H1 (cell line): ENCODE measurements at regions not wholly inside any gene's neighbourhood (a gene's known extent, or its start where the extent isn't known, plus 50 kb on each side); places are given as distances from the start of the nearest gene placed in this dataset.

Experiments
- CTCF ChIA-PET: fragments of 300-600 bp; sonication (Branson Sonifier 250); formaldehyde crosslinking; loops from one replicate; lab custom pipeline; 2021; ENCODE audit not compliant: partially characterized antibody; lab: Charles Lee
- POLR2A ChIA-PET: fragments of 300-600 bp; sonication (Branson Sonifier 250); formaldehyde crosslinking; loops from one replicate; lab custom pipeline; 2021; ENCODE audit warnings: inconsistent platforms; ENCODE audit not compliant: partially characterized antibody; lab: Charles Lee
- DNase-seq, 2 experiments: peaks; one replicate each; pipeline versions ENCODE4 v3.0.0 to v3.0.0-alpha.2; 2010 to 2022; ENCODE audit warnings: low spot score in 2 of 2, low read depth in 1 of 2, mixed read lengths in 1 of 2
- FAIRE-seq: peaks from 2 replicates; lab custom pipeline; 2011; peaks lifted over from hg19 to GRCh38; lab: Jason Lieb, UNC
- H2AFZ ChIP-seq: 2 replicates; pipeline ENCODE4 v1.8.1; 2012; ENCODE audit warnings: low read length, inconsistent platforms
- H2AK5ac ChIP-seq: 2 replicates; pipeline ENCODE4 v1.6.1; 2013; ENCODE audit warnings: low read depth, low read length
- H2BK120ac ChIP-seq: replicated peaks from 2 replicates; pipeline ENCODE3; 2013; ENCODE audit warnings: low read depth, low read length, inconsistent platforms
- H2BK12ac ChIP-seq: 2 replicates; pipeline ENCODE4 v1.6.1; 2013; ENCODE audit warnings: low read depth, low read length
- H2BK15ac ChIP-seq: 2 replicates; pipeline ENCODE4 v1.6.1; 2013; ENCODE audit warnings: low read length
- H2BK20ac ChIP-seq: 2 replicates; pipeline ENCODE4 v1.6.1; 2013; ENCODE audit warnings: low read length
- H2BK5ac ChIP-seq: 2 replicates; pipeline ENCODE4 v1.6.1; 2013; ENCODE audit warnings: low read depth, low read length
- H3K14ac ChIP-seq: 2 replicates; pipeline ENCODE4 v1.6.1; 2013; ENCODE audit warnings: inconsistent platforms; ENCODE audit not compliant: insufficient read length
- H3K18ac ChIP-seq: 2 replicates; pipeline ENCODE4 v1.6.1; 2013; ENCODE audit warnings: low read length; ENCODE audit errors: extremely low read depth
- H3K23ac ChIP-seq: 2 replicates; pipeline ENCODE4 v1.6.1; 2013; ENCODE audit warnings: inconsistent platforms; ENCODE audit not compliant: insufficient read length
- H3K23me2 ChIP-seq: 2 replicates; pipeline ENCODE4 v1.6.1; 2013; ENCODE audit warnings: low read depth, low read length
- H3K27ac ChIP-seq: 2 replicates; pipeline ENCODE4 v1.6.1; 2011; ENCODE audit warnings: low read depth, low read length, inconsistent platforms
- H3K27me3 ChIP-seq, 4 experiments: replicated peaks in 1 of 4; 1 replicate in 1 of 4; 2 replicates in 3 of 4; pipeline versions ENCODE4 v1.6.1 to v1.8.1; 2011 to 2013; ENCODE audit warnings: low read length in 3 of 4, mild to moderate bottlenecking in 3 of 4, inconsistent platforms in 2 of 4, mixed read lengths in 2 of 4, moderate library complexity in 1 of 4; ENCODE audit not compliant: control insufficient read depth in 3 of 4, insufficient read depth in 3 of 4; ENCODE audit errors: extremely low read depth in 1 of 4
- H3K36me3 ChIP-seq, 4 experiments: 2 replicates each; pipeline versions ENCODE4 v1.6.1 to v1.8.1; 2011 to 2013; ENCODE audit warnings: mild to moderate bottlenecking in 4 of 4, low read length in 3 of 4, moderate library complexity in 2 of 4, control low read depth in 1 of 4, inconsistent platforms in 1 of 4; ENCODE audit not compliant: insufficient read depth in 4 of 4, control insufficient read depth in 2 of 4
- H3K4ac ChIP-seq: replicated peaks from 2 replicates; pipeline ENCODE3; 2013; ENCODE audit warnings: low read length, low read depth, mixed read lengths, inconsistent platforms; ENCODE audit not compliant: insufficient read length
- H3K4me1 ChIP-seq, 4 experiments: replicated peaks in 1 of 4; 1 replicate in 1 of 4; 2 replicates in 3 of 4; pipeline versions ENCODE4 v1.6.1 to v1.8.1; 2011 to 2013; ENCODE audit warnings: low read length in 3 of 4, inconsistent platforms in 2 of 4, mixed read lengths in 1 of 4; ENCODE audit not compliant: insufficient read depth in 4 of 4, control insufficient read depth in 3 of 4
- H3K4me2 ChIP-seq, 2 experiments: 2 replicates each; pipeline versions ENCODE4 v1.6.1 to v1.8.1; 2011 to 2013; ENCODE audit warnings: low read depth in 2 of 2, low read length in 2 of 2, control low read depth in 1 of 2, inconsistent platforms in 1 of 2, mild to moderate bottlenecking in 1 of 2; ENCODE audit not compliant: insufficient read depth in 1 of 2
- H3K4me3 ChIP-seq, 4 experiments: fragments of 200-600, 300-600 bp in 1 of 4; sonication (generic), shearing (Covaris generic), sonication (Bioruptor Twin) in 1 of 4; 2 replicates each; pipeline versions ENCODE4 v1.5.1 to v1.8.1; 2011 to 2016; ENCODE audit warnings: low read length in 4 of 4, low read depth in 3 of 4, control low read depth in 2 of 4, inconsistent platforms in 2 of 4, mild to moderate bottlenecking in 2 of 4, mixed read lengths in 1 of 4, moderate library complexity in 1 of 4; ENCODE audit not compliant: insufficient read depth in 2 of 4; ENCODE audit errors: extremely low read depth in 1 of 4
- H3K56ac ChIP-seq: replicated peaks from 2 replicates; pipeline ENCODE3; 2013; ENCODE audit warnings: low read depth, mild to moderate bottlenecking, mixed read lengths, low read length, inconsistent platforms; ENCODE audit not compliant: insufficient read length
- H3K79me1 ChIP-seq: 2 replicates; pipeline ENCODE4 v1.6.1; 2013; ENCODE audit warnings: low read depth, low read length, control low read depth
- H3K79me2 ChIP-seq, 2 experiments: 2 replicates each; pipeline versions ENCODE4 v1.6.1 to v1.8.1; 2012 to 2013; ENCODE audit warnings: low read length in 2 of 2, mild to moderate bottlenecking in 2 of 2, inconsistent platforms in 1 of 2; ENCODE audit not compliant: insufficient read depth in 2 of 2, control insufficient read depth in 1 of 2
- H3K9ac ChIP-seq, 4 experiments: replicated peaks in 1 of 4; 1 replicate in 1 of 4; 2 replicates in 3 of 4; pipeline versions ENCODE4 v1.6.1 to v1.8.1; 2011 to 2013; ENCODE audit warnings: low read depth in 3 of 4, low read length in 3 of 4, control low read depth in 2 of 4, mild to moderate bottlenecking in 2 of 4, moderate library complexity in 2 of 4, inconsistent platforms in 1 of 4; ENCODE audit errors: extremely low read depth in 1 of 4
- H3K9me3 ChIP-seq, 2 experiments: 2 replicates each; pipeline versions ENCODE4 v1.6.1 to v1.8.1; 2012 to 2013; ENCODE audit warnings: mild to moderate bottlenecking in 2 of 2, moderate library complexity in 2 of 2, control low read depth in 1 of 2, inconsistent platforms in 1 of 2, low read depth in 1 of 2, low read length in 1 of 2, mixed read lengths in 1 of 2; ENCODE audit not compliant: insufficient read depth in 2 of 2
- H4K20me1 ChIP-seq, 2 experiments: replicated peaks in 1 of 2; 2 replicates each; pipeline versions ENCODE3 to v1.8.1; 2011 to 2013; ENCODE audit warnings: inconsistent platforms in 2 of 2, low read length in 2 of 2, mild to moderate bottlenecking in 1 of 2; ENCODE audit not compliant: insufficient read depth in 2 of 2, control insufficient read depth in 1 of 2
- H4K5ac ChIP-seq: 2 replicates; pipeline ENCODE4 v1.6.1; 2013; ENCODE audit warnings: low read length, low read depth, mixed read lengths, inconsistent platforms; ENCODE audit not compliant: insufficient read length
- H4K8ac ChIP-seq: 2 replicates; pipeline ENCODE4 v1.8.0; 2013; ENCODE audit warnings: mild to moderate bottlenecking, moderate library complexity, low read length, inconsistent platforms; ENCODE audit not compliant: insufficient read depth; ENCODE audit errors: extremely low read depth
- H4K91ac ChIP-seq: replicated peaks from 2 replicates; pipeline ENCODE3; 2013; ENCODE audit warnings: low read length, mixed read lengths, inconsistent platforms; ENCODE audit not compliant: insufficient read length
- EGR1 ChIP-seq: IDR thresholded peaks from 2 replicates; pipeline ENCODE4 v1.6.1; 2011; ENCODE audit warnings: low read depth, low read length, borderline replicate concordance
- HDAC2 ChIP-seq, 2 experiments: fragments of 300-600 bp in 1 of 2; sonication (generic) in 1 of 2; IDR thresholded peaks; 2 replicates each; pipeline ENCODE4 v1.6.1; 2011 to 2012; ENCODE audit warnings: low read depth in 2 of 2, low read length in 2 of 2, mild to moderate bottlenecking in 2 of 2, moderate library complexity in 2 of 2, borderline replicate concordance in 1 of 2, inconsistent platforms in 1 of 2
- SIN3A ChIP-seq, 2 experiments: IDR thresholded peaks in 1 of 2; conservative IDR thresholded peaks in 1 of 2; 2 replicates each; pipeline ENCODE4 v1.6.1; 2011 to 2012; ENCODE audit warnings: low read length in 2 of 2, improper control_type of control experiment in 1 of 2, low read depth in 1 of 2, mild to moderate bottlenecking in 1 of 2
- SIRT6 ChIP-seq: IDR thresholded peaks from one replicate; pipeline ENCODE4 v1.7.1; 2012; ENCODE audit warnings: low read length, inconsistent platforms
- SP4 ChIP-seq: IDR thresholded peaks from 2 replicates; pipeline ENCODE4 v1.6.1; 2012; ENCODE audit warnings: low read length, inconsistent platforms
- SUZ12 ChIP-seq: fragments of 200-600 bp; sonication (generic); IDR thresholded peaks from 2 replicates; pipeline ENCODE4 v1.6.1; 2012; ENCODE audit warnings: mild to moderate bottlenecking, inconsistent platforms, low read length, moderate library complexity, mixed read lengths
- TAF1 ChIP-seq: IDR thresholded peaks from 2 replicates; pipeline ENCODE4 v1.6.1; 2011; ENCODE audit warnings: mild to moderate bottlenecking, low read depth, low read length
- USF2 ChIP-seq: IDR thresholded peaks from 2 replicates; pipeline ENCODE4 v1.6.1; 2011; ENCODE audit warnings: low read length, improper control_type of control experiment
- ZNF274 ChIP-seq: IDR thresholded peaks from 2 replicates; pipeline ENCODE4 v1.7.0; 2012; ENCODE audit warnings: low read length, borderline replicate concordance; ENCODE audit errors: extremely low read depth
- WGBS, 2 experiments: shearing (Covaris generic) in 1 of 2; methylation state at CpG; one replicate each; pipeline versions ENCODE4 v1.1.6 to v1.1.7; 2013 to 2015; ENCODE audit warnings: low lambda C conversion rate in 2 of 2, mixed read lengths in 2 of 2, inconsistent platforms in 1 of 2, low coverage in 1 of 2, missing lambda C conversion rate in 1 of 2; ENCODE audit not compliant: insufficient replicate concordance in 2 of 2, insufficient coverage in 1 of 2, insufficient read length in 1 of 2; ENCODE audit errors: extremely low coverage in 1 of 2, missing lambda C conversion rate in 1 of 2; 5-methylcytosine and 5-hydroxymethylcytosine counted together

GRCh38 chr10:124181656-124182055 is 88.3 kb upstream of the CHST15 start:
- no peak overlapping the region for H3K4ac ChIP-seq
- no peak overlapping the region for H3K9ac ChIP-seq
- no peak overlapping the region for H3K4me2 ChIP-seq
- no peaks in the 10 kb centered on the region for H3K27me3 ChIP-seq
- no peak overlapping the region for H2BK20ac ChIP-seq
- H2BK12ac ChIP-seq, result no peak overlapping the region
- H2AK5ac ChIP-seq, result no peak overlapping the region
- no peak overlapping the region for H2BK120ac ChIP-seq
- H4K5ac ChIP-seq, result no peak overlapping the region
- H3K14ac ChIP-seq, result no peak overlapping the region
- H3K18ac ChIP-seq, result no peak overlapping the region
- FAIRE-seq, result no peak
- no peak for TF ChIP-seq EGR1
- TF ChIP-seq HDAC2 (IDR thresholded peaks at IDR 0.05; ENCODE audit: borderline replicate concordance in 1 of 2, low read depth in 2 of 2, low read length in 2 of 2), result no peak
- TF ChIP-seq USF2, result no peak
- TF ChIP-seq SIN3A (conservative IDR thresholded peaks at IDR 0.05 in 1 of 2, IDR thresholded peaks at IDR 0.05 in 1 of 2; ENCODE audit: low read depth in 1 of 2, low read length in 2 of 2), result no peak
- TF ChIP-seq SP4, result no peak
- TF ChIP-seq ZNF274, result no peak
- no peak for TF ChIP-seq TAF1
- TF ChIP-seq SUZ12, result no peak
- TF ChIP-seq SIRT6, result no peak
- TF ChIP-seq, all 59 proteins: peak for 0
- H3K36me3 ChIP-seq, result no peaks in the 10 kb centered on the region
- no peak overlapping the region for H3K23ac ChIP-seq
- H4K20me1 ChIP-seq, result peaks cover 0 to 2% of the 10 kb centered on the region in 2 experiments
- H3K23me2 ChIP-seq, result no peaks in the 10 kb centered on the region
- no peak overlapping the region for H3K4me3 ChIP-seq
- no peak overlapping the region for H3K27ac ChIP-seq
- H2AFZ ChIP-seq, result no peak overlapping the region
- no peaks in the 10 kb centered on the region for H3K79me1 ChIP-seq
- no peak overlapping the region for H4K91ac ChIP-seq
- ChIA-PET CTCF (interaction anchor here (1.8 to 1.9 kb wide), 2 partner anchors 11 to 12 kb away, joined by 4 to 13 read pairs; no protein-coding TSS in a partner anchor), POLR2A (no interaction called here)
- no peak overlapping the region for H2BK15ac ChIP-seq
- H3K4me1 ChIP-seq, result no peaks in the 10 kb centered on the region
- 87% methylated on average over 7 of the region's 8 CpGs; no CpG with 5 or more reads in 1 of the 2 experiments for WGBS, 2 experiments
- H3K56ac ChIP-seq, result no peak overlapping the region
- no peaks in the 10 kb centered on the region for H3K9me3 ChIP-seq
- no peak overlapping the region for H4K8ac ChIP-seq
- H2BK5ac ChIP-seq, result no peak overlapping the region
- peak in 1 of 2 experiments; percentile 30 for DNase-seq
- H3K79me2 ChIP-seq, result no peaks in the 10 kb centered on the region
